Activated T-cell treated with anti-CD3 and anti-CD28 coated beads for 24 hours (primary cell): ENCODE measurements at regions not wholly inside any gene's neighbourhood (a gene's known extent, or its start where the extent isn't known, plus 50 kb on each side); places are given as distances from the start of the nearest gene placed in this dataset.

Experiments used
- DNase-seq: peaks from one replicate; pipeline ENCODE4 v3.0.0-alpha.2; 2020; ENCODE audit warnings: low read depth

DNA sequence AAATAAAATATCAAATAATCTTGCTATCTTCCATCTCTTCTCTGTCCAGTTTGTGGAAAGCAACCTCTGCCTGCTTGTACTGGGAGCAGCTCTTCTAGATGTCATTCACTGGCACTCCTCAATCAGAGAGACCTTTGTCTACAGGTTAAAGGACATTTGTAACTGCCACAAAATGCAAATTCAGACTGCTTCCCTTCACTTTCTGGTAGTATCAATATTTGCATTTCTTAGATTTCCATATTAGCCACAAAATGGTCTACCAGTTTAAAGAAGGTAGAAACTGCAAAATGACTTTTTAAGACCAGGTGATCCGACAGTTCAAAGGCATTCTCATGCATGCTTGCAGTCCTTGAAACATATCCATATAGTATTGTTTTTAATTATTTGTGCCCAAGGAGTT lies 51.7 kb upstream of the RCN1 start:
- DNase-seq: no peak

DNA sequence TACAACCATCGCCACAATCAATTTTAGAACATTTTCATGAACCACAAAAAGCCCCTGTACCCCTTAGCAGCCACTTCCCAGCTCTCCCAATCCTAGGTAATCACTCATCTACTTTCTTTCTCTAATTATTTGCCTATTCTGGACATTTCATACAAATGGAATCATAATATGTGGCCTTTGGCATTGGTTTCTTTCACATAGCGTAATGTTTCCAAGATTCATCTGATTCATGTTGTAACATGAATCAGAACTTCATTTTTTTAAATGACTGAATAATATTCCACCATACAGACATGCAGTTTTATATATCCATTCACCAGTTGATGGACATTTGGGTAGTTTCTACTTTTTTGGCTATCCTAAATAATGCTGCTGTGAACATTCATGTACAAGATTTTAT lies 56.2 kb upstream of the RCN1 start:
- DNase-seq: no peak

DNA sequence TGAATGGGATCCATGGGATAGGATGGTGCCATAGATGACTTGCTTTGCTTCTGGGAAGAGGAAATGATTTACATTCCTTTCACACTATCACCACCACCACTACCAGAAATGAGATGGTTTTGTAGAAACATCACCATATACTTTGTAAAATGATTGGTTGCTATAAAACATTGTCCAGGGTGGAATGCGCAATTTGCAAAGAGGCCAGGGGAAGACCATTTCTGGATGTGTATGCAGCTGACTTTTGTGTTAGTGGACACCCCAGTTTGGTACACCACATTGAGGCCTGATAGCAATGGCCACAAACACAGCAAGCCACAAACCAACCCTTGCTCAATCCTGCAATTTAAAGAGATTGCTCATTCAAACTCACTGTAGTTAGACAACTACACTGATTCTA lies 56.7 kb upstream of the RCN1 start:
- no peak for DNase-seq

DNA sequence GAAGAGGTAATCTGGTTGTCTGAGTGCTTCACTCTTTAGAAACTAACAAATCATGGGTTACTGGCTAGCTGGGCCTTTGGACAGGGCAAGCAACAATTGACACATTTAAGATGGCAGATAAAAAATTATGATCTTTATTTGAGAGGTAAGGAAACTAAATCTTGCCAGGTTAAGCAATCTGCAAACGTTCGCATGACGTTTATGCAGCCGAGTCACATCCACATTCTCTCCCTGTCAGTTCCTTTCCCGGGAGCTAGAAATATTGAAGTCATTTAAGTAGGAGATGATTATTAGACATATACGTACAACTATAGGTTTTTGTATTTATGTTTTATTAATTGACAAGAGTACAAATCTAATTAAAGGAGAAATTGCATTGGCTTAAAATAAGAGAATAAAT lies 57.4 kb upstream of the RCN1 start:
- no peak for DNase-seq

DNA sequence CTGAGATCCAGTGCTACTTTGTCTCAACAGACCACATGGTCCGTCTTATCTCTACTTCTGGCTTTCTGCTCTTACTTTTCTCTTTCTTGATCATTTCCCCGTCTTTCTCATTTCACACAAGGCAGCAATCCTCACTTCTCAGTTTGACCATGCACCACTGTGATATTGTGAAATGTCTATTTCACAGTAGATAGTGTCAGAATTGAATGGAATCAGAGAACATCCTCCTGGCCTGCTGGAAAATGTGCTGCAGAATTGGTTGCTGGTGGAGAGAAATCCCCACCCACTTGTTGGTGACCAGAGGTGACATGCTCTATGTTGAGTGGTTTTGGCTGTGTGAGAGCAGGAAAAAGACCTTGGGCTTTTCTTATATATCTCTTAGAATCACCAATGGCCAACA lies 57.8 kb upstream of the RCN1 start:
- no peak for DNase-seq

DNA sequence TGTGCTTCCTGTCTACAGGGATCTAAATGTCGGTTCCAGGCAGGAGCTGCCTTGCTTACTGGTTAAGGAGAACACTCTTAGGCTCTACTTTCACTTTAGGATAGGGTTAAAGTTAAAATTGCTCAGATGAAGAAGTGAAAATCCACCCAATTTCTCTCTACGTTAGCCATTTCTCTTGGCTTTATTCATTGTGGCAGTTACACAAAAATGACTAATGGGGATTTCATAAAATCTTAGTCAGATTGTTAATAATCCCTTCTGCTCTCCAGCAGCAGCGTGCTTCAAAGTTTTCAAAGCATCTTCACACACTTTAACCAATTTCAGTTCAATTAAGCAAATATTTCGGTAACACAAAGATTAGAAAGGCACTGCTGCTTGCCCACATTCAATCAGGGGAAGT lies 58.4 kb upstream of the RCN1 start:
- DNase-seq: no peak

DNA sequence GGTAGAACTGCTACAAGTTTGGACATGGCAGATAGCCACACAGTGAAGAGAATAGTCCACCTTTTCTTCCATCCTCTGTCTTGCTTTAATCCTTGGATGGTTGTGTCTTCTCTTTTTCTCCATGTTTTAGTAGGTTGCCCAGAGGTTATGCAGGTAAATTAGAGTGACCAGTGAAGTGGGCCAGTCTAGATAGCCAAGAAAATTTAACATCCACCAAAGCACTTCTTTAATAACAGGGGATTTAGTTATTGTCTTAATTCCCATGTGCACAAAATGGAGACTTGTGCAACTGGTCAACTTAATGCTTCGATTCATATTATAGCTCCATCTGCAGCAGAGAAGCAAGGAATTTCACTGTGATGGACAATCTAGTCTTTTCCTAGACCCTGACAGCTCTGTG lies 58.8 kb upstream of the RCN1 start:
- no peak for DNase-seq

DNA sequence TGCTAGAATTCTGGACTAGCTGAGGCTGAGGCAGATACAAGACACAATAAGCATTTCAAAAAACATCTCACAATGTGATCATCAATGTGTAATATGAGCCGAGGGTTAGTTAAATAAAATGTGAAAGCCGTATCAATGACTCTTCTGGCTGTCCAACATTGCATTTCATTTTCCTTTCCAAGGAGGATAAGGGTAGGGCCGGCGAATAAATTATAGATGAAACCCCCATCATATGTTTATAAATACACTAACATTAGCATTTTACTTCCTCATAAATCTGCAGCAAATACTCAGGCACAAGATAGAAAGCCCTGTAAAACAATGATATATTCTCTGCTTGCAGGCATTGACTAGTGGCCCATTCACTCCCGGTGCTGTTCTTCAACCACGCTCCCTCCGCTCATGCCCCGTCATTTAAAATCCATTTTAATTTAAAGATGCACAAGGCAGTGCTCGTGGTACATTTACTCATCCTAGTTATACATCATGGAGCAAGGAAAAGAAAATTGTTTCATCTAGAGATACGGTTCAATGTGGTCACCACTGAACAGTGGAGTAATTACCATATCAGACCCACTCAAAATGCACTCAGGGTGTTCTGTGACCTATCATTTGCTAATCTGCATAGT lies 59.9 kb upstream of the RCN1 start:
- DNase-seq: no peak

DNA sequence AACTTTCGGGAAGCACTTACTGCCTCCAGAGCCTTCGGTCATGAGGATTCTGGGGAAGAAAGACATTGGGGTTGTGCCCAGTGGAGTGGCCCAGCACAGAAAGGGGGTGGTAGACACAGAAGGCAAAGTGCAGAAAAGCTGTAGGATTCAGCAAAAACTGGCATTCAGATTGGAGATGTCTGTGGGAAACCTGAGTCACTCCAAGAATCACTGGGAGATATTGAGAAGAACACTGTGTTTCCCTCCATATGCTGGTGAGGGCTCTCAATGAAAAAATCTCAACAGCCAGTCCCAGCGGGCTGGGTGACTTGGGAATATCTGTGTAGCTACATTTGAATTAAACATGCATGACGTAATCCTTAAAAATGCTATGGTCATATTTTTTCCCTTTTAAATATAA lies 61.2 kb upstream of the RCN1 start:
- DNase-seq: no peak

DNA sequence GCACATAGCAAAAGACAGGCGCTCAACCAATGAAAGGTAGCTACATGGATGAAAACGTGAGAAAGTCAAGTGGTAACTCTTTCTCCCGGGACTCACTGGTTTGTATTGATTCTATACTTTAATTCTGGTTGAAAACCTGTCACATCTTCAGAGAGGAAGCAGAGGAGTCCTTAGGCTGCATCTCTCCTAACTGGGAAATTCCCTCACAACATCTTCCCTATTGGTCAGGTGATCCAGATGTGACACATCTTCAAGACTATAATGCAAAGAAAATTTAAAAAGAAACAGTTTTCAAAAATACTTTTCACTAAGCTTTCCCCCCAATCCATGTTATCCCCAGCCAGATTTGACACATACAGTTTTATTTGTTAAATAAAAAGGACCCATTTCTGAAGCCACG lies 62.7 kb upstream of the RCN1 start:
- DNase-seq: no peak

DNA sequence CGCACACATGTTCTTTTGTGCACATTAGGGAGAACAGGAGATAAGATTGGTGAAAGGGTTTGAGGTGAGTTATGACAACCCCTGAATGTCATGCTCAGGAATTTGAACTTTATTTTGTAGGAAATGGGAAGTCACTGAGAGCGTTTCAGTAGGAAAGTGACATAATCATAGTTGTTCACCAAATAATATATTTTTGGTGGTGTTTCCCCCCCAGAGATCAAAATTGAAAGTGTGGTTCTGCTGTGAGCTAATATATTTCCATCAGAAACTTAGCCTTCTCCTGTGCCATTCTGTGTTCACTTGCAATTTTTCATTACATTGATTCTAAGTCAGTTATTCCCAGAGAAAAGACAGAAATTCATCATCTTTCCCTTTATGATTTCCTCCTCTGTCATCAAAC lies 64.1 kb upstream of the RCN1 start:
- no peak for DNase-seq

DNA sequence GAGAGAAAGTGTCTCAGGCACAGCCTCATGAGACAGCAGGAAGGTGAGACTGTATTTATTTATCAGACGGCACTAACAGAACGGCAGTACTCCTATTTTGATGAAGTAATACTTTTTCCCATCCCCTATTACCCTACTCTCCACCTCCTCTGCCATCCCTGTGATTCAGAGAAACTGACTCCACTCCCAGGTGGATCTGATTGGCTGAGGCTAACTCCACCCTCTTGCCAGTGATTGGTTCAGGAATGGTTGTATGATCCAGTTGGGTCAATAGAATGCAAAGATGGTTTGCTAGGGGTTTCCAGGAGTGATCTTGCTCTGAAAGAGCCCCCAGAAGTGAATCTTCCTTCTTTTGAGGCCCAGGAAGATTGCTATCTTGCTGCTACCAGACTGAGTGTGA lies 65.9 kb upstream of the RCN1 start:
- no peak for DNase-seq

DNA sequence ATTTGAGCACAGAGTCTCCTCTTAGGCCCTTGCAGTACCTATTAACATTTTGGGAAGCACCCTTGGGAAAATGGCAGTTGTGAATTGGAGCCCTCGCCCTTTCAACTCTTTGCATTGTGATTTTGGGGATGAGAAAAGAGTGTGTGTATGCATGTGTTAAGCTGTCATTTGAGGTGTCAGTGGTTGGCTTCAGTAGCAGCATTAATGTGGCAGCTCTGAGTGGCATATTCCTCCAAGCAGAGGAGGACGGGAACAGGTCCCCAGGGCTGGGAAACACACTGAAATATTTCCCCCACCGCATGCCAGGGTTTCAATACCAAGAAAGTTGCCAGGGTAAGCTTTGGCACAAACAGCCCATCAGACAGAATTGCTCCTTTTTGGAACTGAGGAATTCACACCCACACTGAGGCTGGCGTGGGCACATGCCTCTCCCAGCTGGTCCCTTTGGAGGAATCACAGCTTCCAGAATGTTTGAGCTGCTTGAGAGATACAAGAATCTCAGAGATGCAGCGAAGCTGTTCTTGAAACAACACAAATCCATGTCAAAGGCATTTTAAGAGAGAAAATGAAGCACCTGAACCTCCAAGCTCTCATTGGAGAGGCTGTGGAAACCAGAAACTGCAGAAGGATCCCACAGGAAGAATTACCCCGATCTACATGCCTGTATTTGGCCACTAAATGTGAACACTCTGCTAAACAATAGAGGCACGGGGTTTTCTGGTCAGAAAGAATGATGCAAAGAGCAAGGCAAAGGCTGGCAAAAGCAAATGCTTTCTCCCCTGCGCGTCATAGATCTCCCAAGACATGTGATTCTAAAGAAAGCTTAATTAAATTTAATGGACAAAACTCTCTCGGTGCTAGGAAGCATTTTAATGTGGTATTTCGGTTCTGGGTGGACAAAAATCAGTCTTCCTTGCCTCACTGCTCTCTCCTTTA lies 67.2 kb upstream of the RCN1 start:
- DNase-seq: no peak

DNA sequence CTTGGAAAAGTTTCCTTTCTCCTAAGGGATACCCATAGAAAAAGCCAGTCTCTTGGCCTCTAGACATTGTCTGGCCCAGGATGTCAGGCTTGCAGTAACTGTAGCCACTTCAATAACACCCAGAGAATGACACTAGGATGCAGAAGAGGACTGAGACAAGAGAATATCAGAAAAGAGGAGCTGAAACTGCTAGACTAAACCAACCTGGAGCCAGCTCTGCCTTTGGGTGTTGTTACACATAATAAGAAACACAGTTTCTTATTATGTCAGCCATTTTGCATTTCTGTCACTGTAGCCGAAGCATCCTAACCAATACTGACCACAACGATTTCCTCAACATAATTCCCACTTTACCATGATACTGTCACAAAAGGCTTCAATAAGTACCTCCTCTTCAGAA lies 72.2 kb upstream of the RCN1 start:
- no peak for DNase-seq

DNA sequence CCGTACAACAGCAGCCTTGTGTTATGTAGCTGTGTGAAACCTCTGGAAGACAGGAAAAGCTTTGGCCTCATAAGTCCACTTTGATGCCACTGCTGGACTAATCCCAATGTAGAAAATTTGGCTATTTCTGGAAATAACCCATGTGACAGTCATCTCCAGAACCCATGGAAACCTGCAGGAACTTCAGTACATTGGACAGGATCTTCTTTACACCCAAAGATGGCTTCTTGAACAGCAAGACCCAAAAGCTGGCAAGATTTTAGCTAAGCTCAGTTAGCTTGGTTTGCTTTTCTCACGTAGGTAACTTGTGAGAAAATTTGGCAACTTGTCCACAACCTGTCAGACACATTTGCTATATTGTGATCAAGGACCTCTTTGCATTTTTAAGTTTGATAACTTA lies 74.8 kb upstream of the RCN1 start:
- DNase-seq: no peak

DNA sequence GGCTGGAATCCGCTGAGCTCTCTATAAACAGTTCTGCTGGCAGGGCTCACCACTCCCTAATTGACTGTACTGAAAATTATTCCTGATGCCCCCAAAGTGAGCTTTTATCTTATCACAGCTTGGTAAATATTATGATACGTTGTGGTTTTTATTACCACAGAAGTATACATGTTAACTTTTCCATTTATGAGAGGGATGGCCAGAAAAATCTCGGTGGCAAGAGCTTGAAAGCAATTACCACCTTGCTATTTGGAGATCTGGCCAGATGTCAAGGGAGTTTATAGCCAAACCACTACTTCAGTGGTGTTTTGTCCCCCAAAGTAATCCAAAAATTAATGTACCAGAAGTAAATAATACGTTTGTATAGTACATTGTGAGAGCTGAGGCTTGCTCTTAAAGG lies 75.4 kb upstream of the RCN1 start:
- no peak for DNase-seq

DNA sequence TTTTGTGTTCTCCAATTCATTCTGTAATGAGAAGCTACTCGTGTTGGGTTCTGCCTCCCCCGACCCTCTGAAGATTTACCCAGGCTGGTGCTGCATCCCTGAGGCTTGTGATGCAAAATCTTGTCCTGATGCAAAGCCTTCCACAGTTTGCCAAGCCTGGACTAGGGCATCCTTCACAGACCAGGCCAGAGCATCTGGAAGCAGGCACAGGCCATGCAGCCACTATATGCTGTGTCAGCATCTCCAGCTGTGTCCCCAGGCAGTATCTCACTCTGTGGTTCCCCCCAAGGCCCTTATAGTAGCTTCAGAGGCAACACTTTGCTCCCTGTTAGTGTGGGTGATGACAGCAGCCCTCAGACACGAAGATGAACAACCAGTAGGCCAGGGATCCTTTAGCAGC lies 77.3 kb upstream of the RCN1 start:
- no peak for DNase-seq

DNA sequence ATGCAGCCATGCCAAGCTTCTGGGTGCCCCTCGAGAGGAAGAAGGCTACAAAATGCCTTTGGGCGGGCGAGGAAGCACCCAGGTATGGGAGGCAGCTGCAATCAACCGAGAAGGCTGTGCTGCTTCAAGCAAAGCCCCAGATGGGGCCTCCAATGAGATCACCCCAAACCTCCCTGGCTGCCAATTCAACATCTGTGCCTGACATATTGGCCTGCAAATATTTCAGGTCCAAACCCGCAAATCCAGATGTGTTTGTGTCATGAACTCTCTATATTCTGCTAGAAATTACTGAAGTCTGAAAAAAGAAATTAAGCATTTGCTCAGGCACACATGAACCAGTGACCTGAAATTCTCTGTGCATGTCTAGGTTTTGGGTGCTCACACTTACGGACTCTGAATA lies 78.8 kb upstream of the RCN1 start:
- DNase-seq: no peak

DNA sequence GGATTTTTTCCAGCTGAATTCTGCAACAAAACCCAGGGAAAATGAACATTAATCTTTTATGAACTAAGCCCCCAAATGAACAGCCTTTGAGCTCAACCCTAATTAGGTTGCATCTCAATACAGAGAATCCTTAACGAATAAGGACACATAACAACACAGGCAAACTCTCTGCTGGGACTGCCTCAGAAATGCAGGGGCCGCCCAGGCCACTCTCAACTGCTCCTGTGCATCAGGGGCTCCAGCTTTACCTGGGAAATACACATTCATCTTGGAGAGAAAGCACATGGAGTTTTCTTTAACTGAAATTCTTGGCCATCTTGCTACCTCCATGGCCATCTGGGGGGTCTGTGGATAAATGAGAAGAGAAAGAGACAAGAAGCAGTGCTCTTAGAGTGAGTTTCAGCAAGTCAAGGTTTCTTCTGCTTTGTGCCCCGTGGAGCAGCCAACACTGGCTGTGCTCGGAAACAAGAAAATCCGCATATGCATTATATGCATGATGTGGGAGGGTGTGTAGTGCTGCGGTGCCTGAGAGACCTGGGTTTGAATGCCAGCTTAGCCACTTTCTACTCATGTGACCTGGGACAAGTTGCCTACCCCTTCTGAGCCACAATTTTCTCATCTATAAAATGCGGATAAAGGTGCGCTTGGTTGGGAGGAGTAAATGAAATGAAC lies 81.9 kb upstream of the RCN1 start:
- DNase-seq: no peak

DNA sequence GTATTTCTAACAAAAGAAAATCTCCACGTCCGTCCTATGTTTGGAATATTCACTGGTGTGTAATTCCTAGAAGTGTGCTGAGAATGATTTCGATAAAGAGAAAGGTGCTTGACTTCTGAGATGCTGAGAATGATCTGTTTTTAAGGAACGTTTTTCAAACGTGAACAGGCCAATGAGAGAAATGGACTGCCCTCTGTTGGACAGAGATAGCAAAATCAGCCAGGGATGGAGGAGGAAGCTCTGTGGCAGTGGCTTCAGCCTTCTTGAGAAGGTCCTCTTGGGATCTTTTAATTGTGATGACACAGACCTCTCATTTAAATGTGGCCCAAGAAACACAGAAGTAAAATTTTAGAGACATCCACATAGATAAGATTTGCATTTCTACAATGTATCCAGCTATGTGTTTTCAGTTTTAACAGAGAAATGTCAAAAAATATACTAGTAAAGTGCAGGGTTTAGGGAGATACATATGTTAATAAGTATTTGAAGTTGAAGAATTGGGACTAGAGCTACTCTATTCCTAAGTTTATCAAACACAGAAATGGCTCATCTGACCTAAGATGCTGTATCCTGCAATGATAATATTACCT lies 84.0 kb upstream of the RCN1 start:
- no peak for DNase-seq

DNA sequence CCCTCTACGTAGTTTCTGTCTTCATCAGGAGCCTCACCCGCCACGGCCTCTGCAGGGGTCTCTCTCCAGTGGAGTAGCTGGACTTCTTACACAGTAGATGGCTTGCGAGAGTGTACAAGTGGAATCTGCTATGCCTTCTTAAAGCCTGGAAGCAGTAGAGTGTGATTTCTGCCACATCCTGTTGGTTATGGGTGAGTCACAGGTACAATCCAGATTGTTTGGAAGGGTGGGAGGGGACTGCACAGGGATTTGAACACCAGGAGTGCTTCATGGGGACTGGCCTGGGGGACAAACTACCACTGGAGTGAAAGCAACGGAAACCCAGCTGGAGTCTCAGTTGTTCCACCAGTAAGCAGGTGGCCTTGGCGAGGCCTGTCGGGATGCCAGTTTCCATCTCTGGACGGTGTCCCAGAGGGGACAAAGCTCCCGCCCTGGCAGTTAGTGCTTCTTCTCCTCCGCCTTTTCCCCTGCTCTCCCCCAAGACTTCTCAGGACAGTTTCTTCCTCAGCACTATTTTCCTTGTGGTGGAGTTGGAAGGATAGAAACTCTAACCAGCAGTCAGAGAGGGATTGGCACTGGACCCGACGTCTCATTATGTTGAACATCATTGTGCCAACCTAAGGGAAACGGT lies 85.0 kb upstream of the RCN1 start:
- DNase-seq: no peak

DNA sequence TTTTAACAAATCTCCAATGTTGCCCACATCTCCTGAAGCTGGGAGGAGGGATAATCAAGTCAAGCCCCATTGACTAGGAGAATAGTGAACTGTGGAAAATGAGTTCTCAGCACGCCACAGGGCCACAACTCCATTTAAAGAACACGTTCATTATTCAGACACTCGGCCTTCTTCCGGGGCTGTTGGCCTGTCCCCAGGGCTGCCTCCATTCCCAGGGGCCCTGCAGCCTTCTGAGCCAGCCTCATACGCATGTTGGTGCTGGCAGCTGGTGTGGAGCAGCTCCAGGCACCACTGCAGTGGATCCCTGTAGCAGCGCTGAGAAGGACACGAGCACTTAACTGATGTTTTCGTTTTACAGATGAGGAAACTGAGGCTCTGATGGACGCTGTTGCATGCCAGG lies 87.5 kb upstream of the RCN1 start:
- DNase-seq: no peak

DNA sequence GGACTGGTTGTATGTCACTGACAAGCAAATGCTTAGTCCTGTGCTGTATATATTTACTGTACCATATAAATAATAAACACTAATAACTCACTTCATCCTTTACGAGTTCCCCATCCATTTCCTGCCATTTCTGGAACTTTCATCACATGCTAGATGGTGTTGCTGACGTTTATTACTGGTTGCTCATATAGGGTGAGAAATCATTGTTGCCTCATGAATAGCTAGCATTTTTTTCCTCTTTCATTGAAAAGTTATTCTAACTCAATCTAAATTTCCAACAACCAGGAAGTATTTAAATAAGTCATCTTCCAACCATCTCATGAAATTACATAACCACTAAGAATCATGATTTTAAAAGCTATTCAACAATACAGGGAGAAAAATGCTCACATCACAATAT lies 88.6 kb upstream of the RCN1 start:
- no peak for DNase-seq
